ENCODE measurements at regions not wholly inside any gene's neighbourhood (a gene's known extent, or its start where the extent isn't known, plus 50 kb on each side); places are given as distances from the start of the nearest gene placed in this dataset.
A peak's percentile ranks its signal among the peaks of the same experiment; 100 is the strongest.
"Not testable (repeated sequence)": the region's sequence is repeated elsewhere in the genome, so short reads cannot be mapped to it uniquely, and the experiment has no call there.

GRCh38 chr5:165411532-165411931 is 1906.1 kb downstream of the MAT2B start:
- DNase-seq (ENCODE audit: low spot score): not testable (repeated sequence)

- DNase-seq (ENCODE audit: low spot score): no peak
These were observed 1915.1 kb downstream of the MAT2B start for GRCh38 chr5:165420493-165420892.

GRCh38 chr5:165423697-165424299 is 1918.4 kb downstream of the MAT2B start:
- DNase-seq (ENCODE audit: low spot score): no peak

- DNase-seq (ENCODE audit: low spot score): no peak
These were observed 1920.2 kb downstream of the MAT2B start for GRCh38 chr5:165425594-165425993.

- no peak for DNase-seq (ENCODE audit: low spot score)
These were observed 1943.3 kb downstream of the MAT2B start for GRCh38 chr5:165448753-165449152.

- peak; percentile 12 for DNase-seq (ENCODE audit: low spot score)
These were observed 1952.6 kb downstream of the MAT2B start for GRCh38 chr5:165457859-165458481.

- no peak for DNase-seq (ENCODE audit: low spot score)
These were observed 1953.8 kb downstream of the MAT2B start for GRCh38 chr5:165459232-165459631.

- peak; percentile 8 for DNase-seq (ENCODE audit: low spot score)
These were observed 1955.5 kb downstream of the MAT2B start for GRCh38 chr5:165460911-165461310.

GRCh38 chr5:165477546-165477945 is 1972.1 kb downstream of the MAT2B start:
- no peak for DNase-seq (ENCODE audit: low spot score)

GRCh38 chr5:165495829-165496380 is 1990.5 kb downstream of the MAT2B start:
- no peak for DNase-seq (ENCODE audit: low spot score)

GRCh38 chr5:165497707-165498106 is 1992.3 kb downstream of the MAT2B start:
- peak; percentile 8 for DNase-seq (ENCODE audit: low spot score)

- no peak for DNase-seq (ENCODE audit: low spot score)
These were observed 1997.7 kb downstream of the MAT2B start for GRCh38 chr5:165502893-165503691.

- DNase-seq (ENCODE audit: low spot score): no peak
These were observed 1999.3 kb downstream of the MAT2B start for GRCh38 chr5:165504674-165505073.

GRCh38 chr5:165508286-165508685 is 2002.9 kb downstream of the MAT2B start:
- no peak for DNase-seq (ENCODE audit: low spot score)

GRCh38 chr5:165508861-165509260 is 2003.4 kb downstream of the MAT2B start:
- DNase-seq (ENCODE audit: low spot score): no peak

GRCh38 chr5:165521816-165522610 is 2016.6 kb downstream of the MAT2B start:
- DNase-seq (ENCODE audit: low spot score): no peak

- DNase-seq (ENCODE audit: low spot score): no peak
These were observed 2019.9 kb downstream of the MAT2B start for GRCh38 chr5:165525271-165525670.

- DNase-seq (ENCODE audit: low spot score): no peak
These were observed 2020.9 kb downstream of the MAT2B start for GRCh38 chr5:165526357-165526756.

GRCh38 chr5:165527577-165527976 is 2022.2 kb downstream of the MAT2B start:
- no peak for DNase-seq (ENCODE audit: low spot score)

GRCh38 chr5:165538065-165538464 is 2032.6 kb downstream of the MAT2B start:
- DNase-seq (ENCODE audit: low spot score): no peak

GRCh38 chr5:165559645-165560044 is 2054.2 kb downstream of the MAT2B start:
- no peak for DNase-seq (ENCODE audit: low spot score)

- no peak for DNase-seq (ENCODE audit: low spot score)
These were observed 2055.2 kb downstream of the MAT2B start for GRCh38 chr5:165560648-165561047.

Data from COLO829 (cell line).